Sigmoid colon (tissue), 6 donors: ENCODE measurements at regions not wholly inside any gene's neighbourhood (a gene's known extent, or its start where the extent isn't known, plus 50 kb on each side); places are given as distances from the start of the nearest gene placed in this dataset.
"Not testable (repeated sequence)": the region's sequence is repeated elsewhere in the genome, so short reads cannot be mapped to it uniquely, and the experiment has no call there.

ENCODE experiments used
- DNase-seq: peaks from one replicate; pipeline ENCODE4 v3.0.0-alpha.2; 2019
- H3K27ac ChIP-seq, 4 donors: fragments of 200-600 bp; sonication (generic); one replicate each; pipeline ENCODE4 v1.5.1; 2016 to 2019; ENCODE audit warnings: mild to moderate bottlenecking in 1 of 4
- H3K27me3 ChIP-seq, 3 donors: fragments of 200-600 bp; sonication (generic); one replicate each; pipeline ENCODE4 v1.5.1; 2019; ENCODE audit warnings: mild to moderate bottlenecking in 1 of 3
- H3K36me3 ChIP-seq, 4 donors: fragments of 200-600 bp; sonication (generic); one replicate each; pipeline ENCODE4 v1.5.1; 2016 to 2019
- H3K4me1 ChIP-seq, 4 donors: fragments of 200-600 bp; sonication (generic); one replicate each; pipeline ENCODE4 v1.5.1; 2017 to 2019
- H3K4me3 ChIP-seq, 4 donors: fragments of 200-600 bp; sonication (generic); one replicate each; pipeline ENCODE4 v1.5.1; 2017 to 2019; ENCODE audit warnings: mild to moderate bottlenecking in 2 of 4, moderate library complexity in 1 of 4
- H3K9me3 ChIP-seq, 4 donors: fragments of 200-600 bp in 3 of 4; sonication (generic) in 3 of 4; one replicate each; pipeline versions ENCODE4 v1.5.1 to v1.6.1; 2013 to 2019
- CTCF ChIP-seq, 4 experiments: fragments of 450-650 bp in 3 of 4; fragments of 200-600 bp in 1 of 4; IDR thresholded peaks; one replicate each; pipeline ENCODE4 v1.5.1; 2016 to 2019; ENCODE audit warnings: antibody characterized with exemption in 4 of 4, mild to moderate bottlenecking in 3 of 4, moderate library complexity in 2 of 4
- EP300 ChIP-seq, 4 donors: sonication (generic); formaldehyde crosslinking; IDR thresholded peaks; one replicate each; pipeline ENCODE4 v1.6.1; 2017; ENCODE audit warnings: antibody characterized with exemption in 4 of 4
- POLR2A ChIP-seq, 2 donors: fragments of 450-650 bp; IDR thresholded peaks; one replicate each; pipeline ENCODE4 v1.6.1; 2016; ENCODE audit warnings: antibody characterized with exemption in 2 of 2, mild to moderate bottlenecking in 2 of 2, moderate library complexity in 2 of 2
- POLR2AphosphoS5 ChIP-seq, 4 donors: sonication (generic); formaldehyde crosslinking; IDR thresholded peaks; one replicate each; pipeline ENCODE4 v1.6.1; 2017; ENCODE audit warnings: antibody characterized with exemption in 4 of 4
- WGBS, 2 donors: extraction: QIAGEN DNeasy Blood & Tissue Kit; methylation state at CpG; one replicate each; pipeline ENCODE4 v1.1.7; 2013; 5-methylcytosine and 5-hydroxymethylcytosine counted together
- intact Hi-C: fragments of 100-400 bp; cut with DNase I; formaldehyde crosslinking; loops from one replicate; pipeline ENCODE4 v1.15.1; 2023
- donor health status: healthy with polysubstance abuse.
- donor health status: healthy.

- Histone ChIP-seq H3K27me3 (no peaks in the 10 kb centered on the region), H3K9me3 (peaks cover 0 to 4% (median 0%) of the 10 kb centered on the region in 4 donors), H3K36me3 (no peaks in the 10 kb centered on the region), H3K27ac (no peak overlapping the region), H3K4me3 (no peak overlapping the region), H3K4me1 (no peaks in the 10 kb centered on the region)
- no peak for DNase-seq
- intact Hi-C loops = no loop called here
- WGBS, 2 donors = 71 to 96% methylated on average over 4 of the region's 4 CpGs
- TF ChIP-seq POLR2A (IDR thresholded peaks at IDR 0.05) = no peak
- TF ChIP-seq EP300 (IDR thresholded peaks at IDR 0.05) = no peak
- TF ChIP-seq POLR2AphosphoS5 (IDR thresholded peaks at IDR 0.05) = no peak
- TF ChIP-seq CTCF (IDR thresholded peaks at IDR 0.05) = no peak
Observed at GRCh38 chr3:21235491-21235890, 515.5 kb downstream of the ZNF385D start.

- Histone ChIP-seq H3K9me3 (peaks cover 0 to under 1% (median 0%) of the 10 kb centered on the region in 4 donors), H3K4me3 (no peak overlapping the region), H3K4me1 (no peaks in the 10 kb centered on the region), H3K36me3 (no peaks in the 10 kb centered on the region), H3K27ac (no peak overlapping the region), H3K27me3 (no peaks in the 10 kb centered on the region)
- no peak for DNase-seq
- no peak for TF ChIP-seq EP300 (IDR thresholded peaks at IDR 0.05)
- TF ChIP-seq POLR2A (IDR thresholded peaks at IDR 0.05) = no peak
- TF ChIP-seq POLR2AphosphoS5 (IDR thresholded peaks at IDR 0.05) = no peak
- TF ChIP-seq CTCF (IDR thresholded peaks at IDR 0.05) = no peak
- intact Hi-C loops = no loop called here
- 89% methylated on average over 1 of the region's 1 CpG for WGBS, 2 donors
Observed at GRCh38 chr3:21234933-21235332, 516.1 kb downstream of the ZNF385D start.

- no peak overlapping the region for H3K4me3 ChIP-seq
- TF ChIP-seq EP300 (IDR thresholded peaks at IDR 0.05) = no peak
- no peak overlapping the region for H3K27ac ChIP-seq
- intact Hi-C loops = no loop called here
- no peaks in the 10 kb centered on the region for H3K27me3 ChIP-seq
- H3K9me3 ChIP-seq = peaks cover 0 to 2% (median under 1%) of the 10 kb centered on the region in 4 donors
- no peaks in the 10 kb centered on the region for H3K4me1 ChIP-seq
- no peak for DNase-seq
- H3K36me3 ChIP-seq = no peaks in the 10 kb centered on the region
- WGBS, 2 donors = 21 to 53% methylated on average over 4 of the region's 4 CpGs
Observed at GRCh38 chr3:21229426-21230135, 521.4 kb downstream of the ZNF385D start.

- TF ChIP-seq POLR2A (IDR thresholded peaks at IDR 0.05) = no peak
- Histone ChIP-seq H3K27me3 (no peaks in the 10 kb centered on the region), H3K9me3 (peaks cover 0 to 2% (median under 1%) of the 10 kb centered on the region in 4 donors), H3K27ac (no peak overlapping the region), H3K4me3 (no peak overlapping the region), H3K4me1 (no peaks in the 10 kb centered on the region), H3K36me3 (no peaks in the 10 kb centered on the region)
- no peak for DNase-seq
- intact Hi-C loops = no loop called here
- 85 to 87% methylated on average over 13 of the region's 13 CpGs for WGBS, 2 donors
Observed at GRCh38 chr3:21226086-21226485, 524.9 kb downstream of the ZNF385D start.

GRCh38 chr3:21220944-21221343 is 530.1 kb downstream of the ZNF385D start:
- H3K4me1 ChIP-seq = no peaks in the 10 kb centered on the region
- DNase-seq = no peak
- intact Hi-C loops = no loop called here
- peaks cover 0 to 6% (median 0%) of the 10 kb centered on the region in 4 donors for H3K9me3 ChIP-seq
- no peaks in the 10 kb centered on the region for H3K27me3 ChIP-seq
- H3K36me3 ChIP-seq = no peaks in the 10 kb centered on the region
- H3K4me3 ChIP-seq = no peak overlapping the region
- H3K27ac ChIP-seq = no peak overlapping the region
- 86 to 96% methylated on average over 1 of the region's 1 CpG for WGBS, 2 donors
- no peak for TF ChIP-seq EP300 (IDR thresholded peaks at IDR 0.05)
- no peak for TF ChIP-seq CTCF (IDR thresholded peaks at IDR 0.05)
- no peak for TF ChIP-seq POLR2A (IDR thresholded peaks at IDR 0.05)

- H3K27ac ChIP-seq = no peak overlapping the region
- WGBS, 2 donors = 30 to 73% methylated on average over 1 of the region's 1 CpG
- no peaks in the 10 kb centered on the region for H3K27me3 ChIP-seq
- intact Hi-C loops = no loop called here
- DNase-seq = no peak
- H3K9me3 ChIP-seq = peaks cover 0 to 9% (median 3%) of the 10 kb centered on the region in 4 donors
- H3K4me1 ChIP-seq = no peaks in the 10 kb centered on the region
- no peaks in the 10 kb centered on the region for H3K36me3 ChIP-seq
- TF ChIP-seq EP300 (IDR thresholded peaks at IDR 0.05) (no peak), CTCF (IDR thresholded peaks at IDR 0.05) (no peak), POLR2AphosphoS5 (IDR thresholded peaks at IDR 0.05) (no peak), POLR2A (IDR thresholded peaks at IDR 0.05) (no peak)
- H3K4me3 ChIP-seq = no peak overlapping the region
Observed at GRCh38 chr3:21216598-21216997, 534.4 kb downstream of the ZNF385D start.

GRCh38 chr3:21204122-21204521 is 546.9 kb downstream of the ZNF385D start:
- H3K27me3 ChIP-seq, intact Hi-C loops, H3K27ac ChIP-seq, H3K4me3 ChIP-seq, DNase-seq, H3K9me3 ChIP-seq, H3K36me3 ChIP-seq, H3K4me1 ChIP-seq: not testable (repeated sequence)
- 49 to 74% methylated on average over 3 of the region's 3 CpGs for WGBS, 2 donors
